ENCODE measurements at regions not wholly inside any gene's neighbourhood (a gene's known extent, or its start where the extent isn't known, plus 50 kb on each side); places are given as distances from the start of the nearest gene placed in this dataset.

DNA sequence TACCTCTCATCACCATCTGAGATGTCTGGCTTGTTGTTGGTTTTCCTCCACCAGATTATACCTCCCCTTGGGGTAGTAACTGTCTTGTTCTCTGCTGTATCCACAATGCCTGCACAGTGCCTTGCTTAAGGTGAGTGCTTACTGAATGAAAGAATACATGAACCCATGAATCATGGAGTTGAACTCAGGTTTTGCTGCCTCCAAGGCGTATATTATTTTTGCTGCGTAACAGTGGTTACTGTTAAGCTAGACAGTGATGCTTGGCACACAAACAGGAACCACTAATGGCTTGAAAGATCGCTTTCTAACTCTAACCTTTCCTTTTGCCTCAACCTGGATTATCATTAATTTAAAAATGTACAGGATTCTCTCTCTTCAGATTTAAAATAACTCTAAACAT is 695.8 kb downstream of the TOX3 start:
- TF ChIP-seq SIN3A (IDR thresholded peaks at IDR 0.05; ENCODE audit: low read depth), result no peak
- TF ChIP-seq, protein P1, sequence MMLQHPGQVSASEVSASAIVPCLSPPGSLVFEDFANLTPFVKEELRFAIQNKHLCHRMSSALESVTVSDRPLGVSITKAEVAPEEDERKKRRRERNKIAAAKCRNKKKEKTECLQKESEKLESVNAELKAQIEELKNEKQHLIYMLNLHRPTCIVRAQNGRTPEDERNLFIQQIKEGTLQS (IDR thresholded peaks at IDR 0.05), result no peak
- TF ChIP-seq YY1 (IDR thresholded peaks at IDR 0.05; ENCODE audit: extremely low read depth, insufficient replicate concordance, low read depth, low read length), result no peak
- TF ChIP-seq, protein P2, sequence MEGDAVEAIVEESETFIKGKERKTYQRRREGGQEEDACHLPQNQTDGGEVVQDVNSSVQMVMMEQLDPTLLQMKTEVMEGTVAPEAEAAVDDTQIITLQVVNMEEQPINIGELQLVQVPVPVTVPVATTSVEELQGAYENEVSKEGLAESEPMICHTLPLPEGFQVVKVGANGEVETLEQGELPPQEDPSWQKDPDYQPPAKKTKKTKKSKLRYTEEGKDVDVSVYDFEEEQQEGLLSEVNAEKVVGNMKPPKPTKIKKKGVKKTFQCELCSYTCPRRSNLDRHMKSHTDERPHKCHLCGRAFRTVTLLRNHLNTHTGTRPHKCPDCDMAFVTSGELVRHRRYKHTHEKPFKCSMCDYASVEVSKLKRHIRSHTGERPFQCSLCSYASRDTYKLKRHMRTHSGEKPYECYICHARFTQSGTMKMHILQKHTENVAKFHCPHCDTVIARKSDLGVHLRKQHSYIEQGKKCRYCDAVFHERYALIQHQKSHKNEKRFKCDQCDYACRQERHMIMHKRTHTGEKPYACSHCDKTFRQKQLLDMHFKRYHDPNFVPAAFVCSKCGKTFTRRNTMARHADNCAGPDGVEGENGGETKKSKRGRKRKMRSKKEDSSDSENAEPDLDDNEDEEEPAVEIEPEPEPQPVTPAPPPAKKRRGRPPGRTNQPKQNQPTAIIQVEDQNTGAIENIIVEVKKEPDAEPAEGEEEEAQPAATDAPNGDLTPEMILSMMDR (IDR thresholded peaks at IDR 0.05 in 2 of 3, conservative IDR thresholded peaks at IDR 0.05 in 1 of 3; ENCODE audit: borderline replicate concordance in 1 of 3, insufficient read depth in 1 of 3, low read depth in 2 of 3, low read length in 2 of 3), result no peak
- TF ChIP-seq SP1 (IDR thresholded peaks at IDR 0.05; ENCODE audit: low read depth), result no peak
- no peak for TF ChIP-seq EZH2phosphoT487 (IDR thresholded peaks at IDR 0.05; ENCODE audit: borderline replicate concordance)
- TF ChIP-seq POLR2AphosphoS5 (IDR thresholded peaks at IDR 0.05; ENCODE audit: low read depth, low read length), result no peak
- no peak for TF ChIP-seq EZH2 (IDR thresholded peaks at IDR 0.05)
- TF ChIP-seq ZNF274 (IDR thresholded peaks at IDR 0.05; ENCODE audit: low read depth, low read length), result no peak
- no peak for TF ChIP-seq POLR2A (IDR thresholded peaks at IDR 0.05; ENCODE audit: borderline replicate concordance, extremely low read depth, insufficient read depth, insufficient read length)
- TF ChIP-seq CEBPB (IDR thresholded peaks at IDR 0.05; ENCODE audit: low read depth), result no peak
- TF ChIP-seq TCF7L2 (IDR thresholded peaks at IDR 0.05; ENCODE audit: borderline replicate concordance, extremely low read depth, insufficient read depth, insufficient read length), result no peak
- TF ChIP-seq CBX3 (IDR thresholded peaks at IDR 0.05; ENCODE audit: low read depth), result no peak
- TF ChIP-seq ELF1 (IDR thresholded peaks at IDR 0.05; ENCODE audit: borderline replicate concordance, low read depth), result no peak
